ENCODE measurements at regions not wholly inside any gene's neighbourhood (a gene's known extent, or its start where the extent isn't known, plus 50 kb on each side); places are given as distances from the start of the nearest gene placed in this dataset.

- no peaks in the 10 kb centered on the region for H3K4me1 ChIP-seq
- WGBS, 2 donors: 87 to 89% methylated on average over 3 of the region's 3 CpGs
- TF ChIP-seq POLR2A (IDR thresholded peaks at IDR 0.05): no peak
- TF ChIP-seq, protein P1, sequence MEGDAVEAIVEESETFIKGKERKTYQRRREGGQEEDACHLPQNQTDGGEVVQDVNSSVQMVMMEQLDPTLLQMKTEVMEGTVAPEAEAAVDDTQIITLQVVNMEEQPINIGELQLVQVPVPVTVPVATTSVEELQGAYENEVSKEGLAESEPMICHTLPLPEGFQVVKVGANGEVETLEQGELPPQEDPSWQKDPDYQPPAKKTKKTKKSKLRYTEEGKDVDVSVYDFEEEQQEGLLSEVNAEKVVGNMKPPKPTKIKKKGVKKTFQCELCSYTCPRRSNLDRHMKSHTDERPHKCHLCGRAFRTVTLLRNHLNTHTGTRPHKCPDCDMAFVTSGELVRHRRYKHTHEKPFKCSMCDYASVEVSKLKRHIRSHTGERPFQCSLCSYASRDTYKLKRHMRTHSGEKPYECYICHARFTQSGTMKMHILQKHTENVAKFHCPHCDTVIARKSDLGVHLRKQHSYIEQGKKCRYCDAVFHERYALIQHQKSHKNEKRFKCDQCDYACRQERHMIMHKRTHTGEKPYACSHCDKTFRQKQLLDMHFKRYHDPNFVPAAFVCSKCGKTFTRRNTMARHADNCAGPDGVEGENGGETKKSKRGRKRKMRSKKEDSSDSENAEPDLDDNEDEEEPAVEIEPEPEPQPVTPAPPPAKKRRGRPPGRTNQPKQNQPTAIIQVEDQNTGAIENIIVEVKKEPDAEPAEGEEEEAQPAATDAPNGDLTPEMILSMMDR (IDR thresholded peaks at IDR 0.05): no peak
- no peak overlapping the region for H3K27ac ChIP-seq
- no peaks in the 10 kb centered on the region for H3K36me3 ChIP-seq (ENCODE audit: low read depth, missing control alignments)
- intact Hi-C loops (cut with DNase I; ENCODE audit: low total_unique reads): no loop called here
- H3K9me3 ChIP-seq: no peaks in the 10 kb centered on the region
- H3K27me3 ChIP-seq: no peaks in the 10 kb centered on the region
- no peak overlapping the region for H3K4me3 ChIP-seq
- no peak for DNase-seq
Measured at GRCh38 chr2:149653831-149654445, 66.4 kb upstream of the MMADHC start.

- intact Hi-C loops (cut with DNase I; ENCODE audit: low total_unique reads): no loop called here
- no peaks in the 10 kb centered on the region for H3K36me3 ChIP-seq (ENCODE audit: low read depth, missing control alignments)
- no peaks in the 10 kb centered on the region for H3K4me1 ChIP-seq
- H3K4me3 ChIP-seq: no peak overlapping the region
- 85 to 100% methylated on average over 2 of the region's 2 CpGs for WGBS, 2 donors
- no peak for TF ChIP-seq POLR2A (IDR thresholded peaks at IDR 0.05)
- TF ChIP-seq, protein P1 (IDR thresholded peaks at IDR 0.05): no peak
- H3K9me3 ChIP-seq: no peaks in the 10 kb centered on the region
- no peaks in the 10 kb centered on the region for H3K27me3 ChIP-seq
- no peak for DNase-seq
- H3K27ac ChIP-seq: no peak overlapping the region
Measured at GRCh38 chr2:149652926-149653325, 65.4 kb upstream of the MMADHC start.

- no peak for DNase-seq
- H3K4me3 ChIP-seq: no peak overlapping the region
- no peak overlapping the region for H3K27ac ChIP-seq
- no peaks in the 10 kb centered on the region for H3K36me3 ChIP-seq (ENCODE audit: low read depth, missing control alignments)
- intact Hi-C loops (cut with DNase I; ENCODE audit: low total_unique reads): no loop called here
- WGBS, 2 donors: 65 to 69% methylated on average over 3 of the region's 3 CpGs
- no peaks in the 10 kb centered on the region for H3K27me3 ChIP-seq
- no peaks in the 10 kb centered on the region for H3K4me1 ChIP-seq
- H3K9me3 ChIP-seq: no peaks in the 10 kb centered on the region
- TF ChIP-seq, protein P1 (IDR thresholded peaks at IDR 0.05): no peak
- no peak for TF ChIP-seq POLR2A (IDR thresholded peaks at IDR 0.05)
Measured at GRCh38 chr2:149652526-149652925, 65.0 kb upstream of the MMADHC start.

DNA sequence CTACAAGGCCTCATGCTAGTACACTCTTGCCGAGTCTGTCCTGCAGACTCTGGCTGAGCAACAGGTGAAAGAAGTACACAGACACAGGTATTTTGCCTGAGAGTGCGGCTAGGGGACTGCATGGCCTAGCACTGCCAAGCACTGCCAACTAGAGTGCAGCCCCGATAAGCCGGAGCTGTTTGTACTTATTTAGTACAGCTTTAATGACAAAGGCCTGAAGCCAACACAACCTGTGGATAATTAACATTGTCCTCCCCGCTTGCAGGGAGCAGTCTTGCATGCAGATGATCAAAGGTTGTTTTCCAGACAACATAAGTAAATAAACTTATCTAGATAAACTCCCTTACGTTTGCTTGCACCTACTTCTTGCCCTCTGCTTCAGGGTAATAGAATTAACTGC lies 63.7 kb upstream of the MMADHC start:
- WGBS, 2 donors: 85 to 89% methylated on average over 5 to 6 of the region's 6 CpGs
- TF ChIP-seq POLR2A (IDR thresholded peaks at IDR 0.05): no peak
- TF ChIP-seq, protein P1 (IDR thresholded peaks at IDR 0.05): no peak
- H3K4me1 ChIP-seq: no peaks in the 10 kb centered on the region
- H3K36me3 ChIP-seq (ENCODE audit: low read depth, missing control alignments): no peaks in the 10 kb centered on the region
- no peaks in the 10 kb centered on the region for H3K9me3 ChIP-seq
- intact Hi-C loops (cut with DNase I; ENCODE audit: low total_unique reads): no loop called here
- H3K4me3 ChIP-seq: no peak overlapping the region
- no peaks in the 10 kb centered on the region for H3K27me3 ChIP-seq
- DNase-seq: no peak
- H3K27ac ChIP-seq: no peak overlapping the region

- whole genome bisulfite sequencing, 2 donors: 93% methylated on average over 1 of the region's 1 CpG
- no peak for DNase-seq
- H3K27ac ChIP-seq: no peak overlapping the region
- H3K4me3 ChIP-seq: no peak overlapping the region
- no peaks in the 10 kb centered on the region for H3K4me1 ChIP-seq
- intact Hi-C loops (cut with DNase I; ENCODE audit: low total_unique reads): no loop called here
- no peaks in the 10 kb centered on the region for H3K9me3 ChIP-seq
- H3K36me3 ChIP-seq (ENCODE audit: low read depth, missing control alignments): no peaks in the 10 kb centered on the region
- H3K27me3 ChIP-seq: no peaks in the 10 kb centered on the region
- TF ChIP-seq, protein P1 (IDR thresholded peaks at IDR 0.05): no peak
- TF ChIP-seq POLR2A (IDR thresholded peaks at IDR 0.05): no peak
Measured at GRCh38 chr2:149650006-149650405, 62.4 kb upstream of the MMADHC start.
